Esophagus squamous epithelium (tissue), 4 donors: ENCODE measurements at regions not wholly inside any gene's neighbourhood (a gene's known extent, or its start where the extent isn't known, plus 50 kb on each side); places are given as distances from the start of the nearest gene placed in this dataset.

Experiments used
- POLR2A ChIP-seq, 4 donors: fragments of 450-650 bp; IDR thresholded peaks; one replicate each; pipeline ENCODE4 v1.6.1; 2017; ENCODE audit warnings: antibody characterized with exemption in 4 of 4, mild to moderate bottlenecking in 4 of 4, moderate library complexity in 3 of 4
- TF ChIP-seq, protein P1 (sequence below), 6 experiments: fragments of 450-650 bp in 4 of 6; fragments of 200-600 bp in 2 of 6; sonication (generic) in 2 of 6; IDR thresholded peaks; one replicate each; pipeline ENCODE4 v1.5.1; 2016 to 2019; ENCODE audit warnings: antibody characterized with exemption in 6 of 6, mild to moderate bottlenecking in 4 of 6, moderate library complexity in 4 of 6

DNA sequence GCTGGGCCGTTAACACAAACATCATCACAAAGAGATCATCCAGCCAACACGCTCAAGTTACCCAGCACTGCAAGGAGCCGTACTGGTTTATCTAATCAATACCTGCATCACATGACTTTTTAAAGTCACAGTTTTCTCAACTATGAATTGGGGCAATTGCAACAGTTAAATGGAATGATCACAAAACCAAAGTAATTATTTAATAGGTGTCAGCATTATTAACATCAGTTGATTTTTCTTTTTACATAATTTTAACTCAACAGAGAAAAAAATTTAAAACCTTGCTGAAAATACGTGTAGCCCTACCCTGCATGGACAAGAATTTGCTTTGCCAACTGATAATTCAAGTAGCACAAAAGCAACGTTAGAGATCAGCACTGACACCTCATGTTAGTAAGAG is 95.7 kb upstream of the SOX9 start:
- no peak for TF ChIP-seq POLR2A (IDR thresholded peaks at IDR 0.05)
- TF ChIP-seq, protein P1, sequence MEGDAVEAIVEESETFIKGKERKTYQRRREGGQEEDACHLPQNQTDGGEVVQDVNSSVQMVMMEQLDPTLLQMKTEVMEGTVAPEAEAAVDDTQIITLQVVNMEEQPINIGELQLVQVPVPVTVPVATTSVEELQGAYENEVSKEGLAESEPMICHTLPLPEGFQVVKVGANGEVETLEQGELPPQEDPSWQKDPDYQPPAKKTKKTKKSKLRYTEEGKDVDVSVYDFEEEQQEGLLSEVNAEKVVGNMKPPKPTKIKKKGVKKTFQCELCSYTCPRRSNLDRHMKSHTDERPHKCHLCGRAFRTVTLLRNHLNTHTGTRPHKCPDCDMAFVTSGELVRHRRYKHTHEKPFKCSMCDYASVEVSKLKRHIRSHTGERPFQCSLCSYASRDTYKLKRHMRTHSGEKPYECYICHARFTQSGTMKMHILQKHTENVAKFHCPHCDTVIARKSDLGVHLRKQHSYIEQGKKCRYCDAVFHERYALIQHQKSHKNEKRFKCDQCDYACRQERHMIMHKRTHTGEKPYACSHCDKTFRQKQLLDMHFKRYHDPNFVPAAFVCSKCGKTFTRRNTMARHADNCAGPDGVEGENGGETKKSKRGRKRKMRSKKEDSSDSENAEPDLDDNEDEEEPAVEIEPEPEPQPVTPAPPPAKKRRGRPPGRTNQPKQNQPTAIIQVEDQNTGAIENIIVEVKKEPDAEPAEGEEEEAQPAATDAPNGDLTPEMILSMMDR (IDR thresholded peaks at IDR 0.05) = no peak
